SKM-1 (cell line): ENCODE measurements at regions not wholly inside any gene's neighbourhood (a gene's known extent, or its start where the extent isn't known, plus 50 kb on each side); places are given as distances from the start of the nearest gene placed in this dataset.

ENCODE experiments used
- DNase-seq: peaks from one replicate; lab custom pipeline; 2025; ENCODE audit not compliant: unreplicated experiment; lab: John Stamatoyannopoulos, UW

DNA sequence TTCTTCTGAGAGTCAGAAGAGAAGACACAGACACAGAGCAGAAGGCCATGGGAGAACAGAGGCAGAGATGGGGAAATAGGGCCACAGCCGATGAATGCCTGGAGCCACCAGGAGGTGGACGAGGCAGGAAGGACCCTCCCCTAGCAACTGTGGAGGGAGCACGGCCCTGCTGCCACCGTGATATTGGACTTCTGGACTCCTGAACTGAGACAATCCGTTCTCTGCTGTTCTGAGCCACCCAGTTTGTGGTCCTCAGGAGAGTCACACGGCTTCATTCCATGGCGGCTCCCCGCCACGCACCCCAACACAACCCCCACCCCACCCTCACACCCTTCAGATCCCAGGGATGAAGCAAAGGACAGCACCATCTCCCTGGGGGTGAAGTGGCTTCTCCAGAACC lies 338.1 kb downstream of the CTTN start:
- no peak for DNase-seq

DNA sequence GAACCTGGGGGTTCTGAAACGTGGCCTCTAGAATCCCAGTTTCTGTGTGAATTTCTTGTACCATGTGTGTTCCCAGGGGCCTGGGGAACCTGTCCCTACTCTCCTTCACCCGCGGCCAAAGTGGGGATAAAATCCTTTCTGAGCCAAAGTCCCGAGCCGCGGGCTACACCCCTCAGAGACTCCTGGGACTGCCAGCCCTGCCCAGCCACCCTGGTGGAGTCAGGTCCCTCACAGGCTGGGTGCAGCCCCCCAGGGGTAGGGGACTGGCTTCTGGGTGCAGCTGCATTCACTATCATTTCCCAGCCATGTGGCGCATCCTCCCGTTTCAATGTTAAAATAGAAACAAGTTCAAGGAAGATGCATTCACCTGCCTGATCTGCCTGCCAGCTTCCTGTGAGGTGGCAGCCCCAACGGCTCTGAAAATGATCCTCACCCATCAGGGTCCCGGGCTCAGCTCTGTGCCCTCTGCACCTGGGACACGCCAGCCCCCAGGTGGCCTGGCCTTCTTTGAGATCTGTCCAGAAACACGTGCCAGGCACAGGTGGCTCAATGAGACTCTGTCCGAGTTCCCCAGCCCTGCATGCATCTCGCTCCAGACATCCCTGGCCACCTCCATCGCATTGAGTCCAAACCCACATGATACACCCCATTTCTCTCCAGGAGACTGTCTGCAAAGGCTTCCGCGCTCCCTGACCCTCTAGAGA lies 338.8 kb downstream of the CTTN start:
- DNase-seq, result no peak

DNA sequence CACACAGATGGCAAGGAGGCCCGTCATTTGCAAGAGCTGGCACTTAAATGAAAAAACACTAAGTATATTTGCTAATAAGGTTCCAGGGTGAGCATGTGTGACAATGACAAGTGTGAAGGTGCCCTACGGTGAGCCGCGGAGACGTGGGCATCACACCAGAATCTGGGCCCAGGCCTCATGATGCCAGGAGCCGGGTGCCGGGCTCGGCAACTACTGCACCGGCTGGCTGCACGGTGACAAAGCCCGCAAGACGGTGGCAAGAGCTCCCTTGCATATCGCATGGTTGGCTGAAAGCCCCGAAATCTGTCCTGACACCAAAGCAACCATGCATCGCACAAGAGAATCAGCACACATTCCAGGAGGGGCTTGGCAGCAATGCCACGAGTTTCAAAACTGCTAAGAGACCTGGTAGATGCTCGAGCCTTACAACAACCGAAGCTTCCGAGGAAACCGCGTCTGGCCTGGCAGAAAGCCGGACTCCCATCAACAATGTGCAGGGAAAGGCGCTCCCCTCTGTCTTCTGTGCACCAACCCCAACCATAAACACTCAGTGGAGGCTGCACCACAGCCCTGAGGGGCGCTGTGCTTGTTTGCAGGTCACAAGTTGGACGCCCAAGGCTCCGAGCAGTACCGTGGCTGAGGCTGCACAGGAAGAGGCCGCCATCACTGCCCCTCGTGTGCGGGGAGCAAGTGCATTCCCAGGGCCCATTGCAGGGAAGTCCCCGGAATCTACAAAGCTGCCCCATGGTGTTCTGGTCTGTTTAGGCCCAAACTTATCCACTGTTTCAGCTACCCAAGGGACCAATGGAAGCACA lies 339.7 kb downstream of the CTTN start:
- no peak for DNase-seq

DNA sequence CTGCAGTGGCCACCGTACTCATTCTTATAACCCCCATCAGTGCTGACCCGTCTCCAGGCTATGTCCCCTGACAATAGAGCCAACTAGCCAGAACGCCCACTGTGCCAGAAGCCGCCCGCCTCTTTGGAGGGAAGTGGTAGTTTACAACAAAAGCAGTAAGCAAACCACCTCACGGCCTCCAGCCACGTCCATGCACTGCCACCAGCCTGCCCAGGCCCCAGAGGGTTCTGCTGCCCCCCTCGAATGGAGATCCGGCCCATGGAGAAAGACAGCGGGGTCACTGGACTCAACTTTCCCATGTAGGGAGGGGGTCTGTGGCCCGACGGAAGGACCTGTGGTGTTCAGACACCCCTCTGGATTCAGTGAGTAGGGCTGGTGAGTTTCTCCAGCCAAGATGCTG lies 340.3 kb downstream of the CTTN start:
- no peak for DNase-seq

GRCh38 chr11:70739091-70739490 lies 340.8 kb downstream of the CTTN start:
- no peak for DNase-seq

DNA sequence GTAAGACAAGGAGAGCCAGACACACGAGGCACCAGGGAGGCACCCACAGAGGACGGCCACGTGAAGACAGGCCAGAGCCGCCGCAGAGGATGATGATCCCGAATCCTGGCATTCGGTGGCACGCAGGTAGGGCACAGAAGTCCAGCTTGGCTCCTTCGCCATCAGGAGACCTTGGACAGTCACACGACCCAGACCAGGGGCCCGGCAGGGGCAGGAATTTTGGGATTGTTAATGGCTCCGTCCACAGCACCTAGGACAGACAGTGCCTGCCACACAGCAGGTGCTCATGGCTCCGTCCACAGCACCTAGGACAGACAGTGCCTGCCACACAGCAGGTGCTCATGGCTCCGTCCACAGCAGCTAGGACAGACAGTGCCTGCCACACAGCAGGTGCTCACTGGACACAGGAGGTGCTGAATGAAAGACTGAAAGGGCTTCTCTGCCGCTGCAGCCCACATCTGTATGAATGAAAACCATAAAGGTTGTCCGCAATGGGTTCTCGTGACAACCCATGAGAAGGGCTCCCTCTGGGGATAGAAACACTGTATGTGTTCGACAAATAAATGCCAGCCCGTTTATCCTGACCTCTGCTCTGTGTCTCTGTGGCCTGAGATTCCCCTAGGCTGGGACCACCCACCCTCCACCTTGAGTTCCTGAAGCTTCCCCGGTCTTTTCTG lies 341.6 kb downstream of the CTTN start:
- DNase-seq, result no peak

- no peak for DNase-seq
Observed at GRCh38 chr11:70740488-70740851, 342.1 kb downstream of the CTTN start.

- DNase-seq, result no peak
Observed at GRCh38 chr11:70741085-70741484, 342.8 kb downstream of the CTTN start.

DNA sequence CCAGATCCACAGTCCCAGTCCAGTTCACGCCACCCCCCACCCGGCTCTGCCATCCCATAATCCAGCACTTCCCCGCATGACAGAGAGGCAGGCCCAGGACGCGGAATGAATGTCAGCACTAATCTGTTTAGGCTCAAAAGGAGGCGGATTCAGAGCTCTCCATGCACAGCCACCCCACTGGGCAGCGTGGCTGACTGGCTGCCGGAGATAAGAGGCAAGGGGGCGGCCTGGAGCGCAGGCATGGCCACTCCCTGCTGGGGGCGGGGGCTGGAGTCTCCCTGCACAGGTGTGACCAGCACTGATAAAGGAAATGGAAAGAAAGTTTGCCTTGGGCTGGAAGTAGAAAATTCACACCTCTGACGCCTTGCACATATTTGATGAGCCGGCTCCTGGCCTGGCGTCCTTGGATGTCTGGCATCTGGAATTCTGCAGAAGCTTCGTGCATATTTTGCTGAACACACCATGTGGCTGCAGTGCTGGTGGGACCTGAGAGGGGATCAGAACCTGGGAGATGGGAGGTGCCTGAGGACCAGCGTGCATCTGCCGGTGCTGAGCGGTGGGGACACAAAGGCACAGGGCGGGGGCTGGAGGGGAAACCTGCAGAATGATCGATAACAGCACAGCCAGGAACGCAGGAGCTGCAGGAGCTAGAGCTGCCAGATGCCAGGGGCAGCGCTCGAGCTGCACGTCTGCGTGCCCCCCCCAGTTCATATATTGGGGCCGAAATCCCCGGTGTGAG lies 344.4 kb downstream of the CTTN start:
- DNase-seq, result no peak

DNA sequence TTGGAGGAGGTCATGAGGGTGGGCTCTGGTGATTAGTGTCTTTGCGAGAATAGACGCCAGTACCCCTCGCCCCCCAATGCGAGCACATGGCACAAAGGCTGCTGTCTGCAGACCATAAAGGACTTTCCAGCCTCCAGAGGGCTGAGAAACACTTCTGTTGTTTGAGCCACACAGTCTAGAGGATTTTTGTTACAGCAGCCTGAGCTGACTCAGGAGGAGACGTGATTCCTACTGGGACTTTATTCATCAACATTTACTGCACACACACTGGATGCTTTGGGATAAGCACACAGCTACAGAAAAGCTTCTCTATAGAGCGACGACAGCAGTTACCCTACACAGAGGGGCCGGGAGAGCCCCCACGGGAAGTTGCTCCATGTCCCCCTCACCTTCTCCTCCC lies 345.0 kb downstream of the CTTN start:
- no peak for DNase-seq

DNA sequence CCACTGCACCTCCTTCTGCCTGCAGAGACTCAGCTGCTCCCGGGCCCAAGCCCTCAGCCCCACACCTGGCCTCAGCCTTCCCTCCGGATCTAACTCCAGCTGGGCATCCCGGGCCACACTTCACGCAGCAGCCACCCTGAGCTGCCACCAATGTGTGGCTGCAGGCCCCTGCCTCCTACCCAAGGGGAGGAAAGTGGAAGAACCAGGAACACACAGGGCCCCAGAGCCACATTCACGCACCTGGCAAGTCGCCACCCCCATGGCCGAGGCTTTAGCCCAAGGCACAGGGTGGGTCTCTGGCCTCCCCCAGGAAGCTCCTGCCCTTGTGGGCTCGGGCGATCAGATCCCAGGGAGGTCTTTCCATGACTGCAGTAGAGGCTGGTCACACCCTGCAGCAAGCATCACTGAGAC lies 345.6 kb downstream of the CTTN start:
- no peak for DNase-seq

DNA sequence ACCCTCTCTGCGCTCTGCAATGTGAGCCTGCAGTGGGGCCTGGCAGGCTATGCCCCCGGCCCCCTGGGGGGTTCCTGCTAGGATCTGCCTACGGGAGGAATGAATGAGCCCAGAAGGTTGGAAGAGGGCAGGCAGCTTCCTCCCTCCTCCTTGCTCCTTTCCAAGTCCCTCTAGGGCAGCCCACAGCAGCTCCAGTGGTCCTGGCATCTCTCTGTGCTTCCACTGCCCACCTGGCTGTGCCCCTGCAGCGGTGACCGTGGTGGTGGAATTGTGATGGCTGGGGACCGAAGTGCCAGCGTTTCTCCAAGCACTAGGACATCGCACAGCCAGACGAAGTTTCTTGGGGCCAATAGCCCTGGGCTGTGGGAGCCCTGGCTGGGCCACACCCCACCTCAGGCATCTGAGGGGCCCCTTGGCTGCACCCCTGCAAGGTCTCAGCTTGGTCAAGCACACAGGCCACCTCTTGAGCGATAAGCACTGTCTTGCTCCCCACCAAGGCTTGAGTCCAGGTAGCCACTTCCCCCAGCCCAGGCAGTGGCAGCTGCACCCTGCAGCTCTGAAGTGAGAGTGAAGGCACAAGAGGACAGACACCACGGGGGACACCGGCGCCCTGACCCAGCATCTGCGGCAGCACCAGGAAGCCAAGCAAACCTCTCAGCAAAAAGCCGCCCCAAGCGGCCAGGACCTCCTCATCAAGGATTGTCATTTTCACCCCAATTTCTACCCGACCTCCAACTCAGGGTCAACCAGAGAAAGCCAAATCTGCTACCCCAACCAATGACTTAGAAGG lies 346.3 kb downstream of the CTTN start:
- no peak for DNase-seq

DNA sequence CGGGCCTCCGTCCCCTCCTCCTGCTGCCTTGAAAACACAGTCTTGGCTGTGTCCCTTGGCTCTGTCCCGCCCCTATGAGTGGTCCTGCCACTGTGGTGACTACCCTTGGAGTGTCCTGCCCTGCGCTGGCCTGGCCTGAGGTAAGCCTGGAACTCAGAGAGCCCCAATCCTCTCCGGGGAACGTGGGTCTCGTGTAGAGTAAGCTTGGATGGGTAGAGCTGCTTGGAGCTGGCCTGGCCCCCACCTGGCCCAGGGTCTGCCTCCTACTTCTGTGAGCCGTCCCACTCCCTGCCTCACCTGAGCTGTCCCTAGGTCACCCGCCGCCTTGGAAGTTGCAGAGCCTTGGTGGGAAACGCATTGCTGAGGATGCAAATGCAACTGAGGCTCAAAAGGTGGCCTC lies 347.1 kb downstream of the CTTN start:
- no peak for DNase-seq

GRCh38 chr11:70745941-70746340 lies 347.6 kb downstream of the CTTN start:
- no peak for DNase-seq

DNA sequence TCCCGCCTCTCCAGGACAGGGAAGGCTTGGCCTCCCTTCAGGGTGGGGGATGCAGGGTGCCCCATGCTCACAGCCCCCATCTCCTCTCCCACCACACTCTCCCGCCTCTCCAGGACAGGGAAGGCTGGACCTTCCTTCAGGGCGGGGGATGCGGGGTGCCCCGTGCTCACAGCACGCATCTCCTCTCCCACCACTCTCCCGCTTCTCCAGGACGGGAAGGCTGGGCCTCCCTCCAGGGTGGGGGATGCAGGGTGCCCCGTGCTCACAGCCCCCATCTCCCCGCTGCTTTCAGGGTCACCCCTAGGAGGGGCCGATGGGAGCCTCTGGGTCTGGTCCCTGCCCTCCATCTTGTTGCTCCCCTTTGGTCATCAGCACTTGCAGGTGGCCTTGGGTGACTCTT lies 348.0 kb downstream of the CTTN start:
- no peak for DNase-seq

DNA sequence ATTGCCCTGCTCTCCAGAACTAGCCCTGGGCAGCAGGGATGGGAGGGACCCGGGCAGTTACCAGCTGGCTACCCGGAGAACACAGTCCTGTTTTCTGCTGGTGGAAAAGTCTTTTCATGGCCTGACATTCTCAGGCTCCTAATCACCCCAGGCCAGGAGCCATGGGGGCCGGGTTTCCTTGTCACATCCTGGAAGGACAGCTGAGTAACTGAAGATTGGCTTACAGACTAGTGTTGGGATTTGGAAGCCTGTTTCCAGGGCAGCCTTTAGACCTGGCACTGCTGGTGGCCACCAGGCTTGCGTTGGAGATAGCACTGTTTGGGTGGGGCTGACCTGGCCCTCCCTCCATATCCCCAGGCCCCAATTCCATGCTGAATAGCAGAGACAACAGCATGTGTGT lies 349.0 kb downstream of the CTTN start:
- no peak for DNase-seq

DNA sequence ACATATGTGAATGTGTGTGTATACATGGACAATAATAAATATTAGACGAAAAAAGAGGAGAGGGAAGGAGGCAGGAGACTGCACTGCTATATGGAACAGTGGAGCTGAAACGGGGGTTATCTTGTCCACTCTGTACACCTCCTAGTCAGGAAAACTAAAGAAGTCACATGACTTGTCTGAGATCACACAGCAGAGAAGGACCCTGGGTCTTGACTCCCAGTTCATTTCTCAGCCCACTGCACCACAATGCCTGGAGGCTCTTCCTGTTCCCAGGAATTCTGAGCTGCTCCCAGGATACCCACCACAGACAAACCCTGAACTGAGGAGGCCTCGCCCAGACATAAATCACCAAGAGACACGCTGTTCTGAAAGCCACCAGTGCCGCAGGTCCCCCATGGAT lies 349.6 kb downstream of the CTTN start:
- DNase-seq, result no peak

DNA sequence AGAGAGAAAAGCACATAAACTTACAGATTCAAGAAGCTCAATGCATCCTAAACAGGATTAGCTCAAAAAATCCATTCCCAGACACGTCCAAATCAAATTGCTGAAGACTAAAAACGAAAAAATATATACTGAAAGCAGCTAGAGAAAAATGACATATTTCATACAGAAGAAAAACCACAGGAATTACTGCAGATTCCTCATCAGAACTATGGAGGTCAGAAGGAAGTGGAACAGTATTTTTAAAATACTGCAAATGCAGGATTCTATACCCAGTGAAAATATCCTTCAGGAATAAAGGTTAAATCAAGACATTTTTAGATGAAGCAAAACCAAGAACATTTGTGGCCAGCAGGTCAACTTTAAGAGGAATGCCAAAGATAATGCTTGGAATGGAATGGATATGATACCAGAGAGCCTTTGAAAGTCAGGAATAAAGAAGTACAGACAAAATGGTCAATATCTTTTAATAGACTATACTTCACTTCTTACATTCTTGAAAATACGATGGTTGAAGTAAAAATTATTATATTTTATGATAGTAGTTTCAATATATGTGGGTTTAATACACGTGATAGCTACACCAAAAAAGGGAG lies 352.9 kb downstream of the CTTN start:
- no peak for DNase-seq

- DNase-seq, result peak; percentile 24
Observed at GRCh38 chr11:70755410-70756158, 357.3 kb downstream of the CTTN start.

GRCh38 chr11:70756341-70756740 lies 358.0 kb downstream of the CTTN start:
- no peak for DNase-seq
